HG02759 (cell line): ENCODE measurements at regions not wholly inside any gene's neighbourhood (a gene's known extent, or its start where the extent isn't known, plus 50 kb on each side); places are given as distances from the start of the nearest gene placed in this dataset.
"Not testable (repeated sequence)": the region's sequence is repeated elsewhere in the genome, so short reads cannot be mapped to it uniquely, and the experiment has no call there.

ENCODE experiments used
- ATAC-seq: cut with Tn5 transposase; IDR thresholded peaks from one replicate; pipeline ENCODE4 v1.9.1; 2021; ENCODE audit warnings: mild to moderate bottlenecking, moderate library complexity; ENCODE audit not compliant: unreplicated experiment

DNA sequence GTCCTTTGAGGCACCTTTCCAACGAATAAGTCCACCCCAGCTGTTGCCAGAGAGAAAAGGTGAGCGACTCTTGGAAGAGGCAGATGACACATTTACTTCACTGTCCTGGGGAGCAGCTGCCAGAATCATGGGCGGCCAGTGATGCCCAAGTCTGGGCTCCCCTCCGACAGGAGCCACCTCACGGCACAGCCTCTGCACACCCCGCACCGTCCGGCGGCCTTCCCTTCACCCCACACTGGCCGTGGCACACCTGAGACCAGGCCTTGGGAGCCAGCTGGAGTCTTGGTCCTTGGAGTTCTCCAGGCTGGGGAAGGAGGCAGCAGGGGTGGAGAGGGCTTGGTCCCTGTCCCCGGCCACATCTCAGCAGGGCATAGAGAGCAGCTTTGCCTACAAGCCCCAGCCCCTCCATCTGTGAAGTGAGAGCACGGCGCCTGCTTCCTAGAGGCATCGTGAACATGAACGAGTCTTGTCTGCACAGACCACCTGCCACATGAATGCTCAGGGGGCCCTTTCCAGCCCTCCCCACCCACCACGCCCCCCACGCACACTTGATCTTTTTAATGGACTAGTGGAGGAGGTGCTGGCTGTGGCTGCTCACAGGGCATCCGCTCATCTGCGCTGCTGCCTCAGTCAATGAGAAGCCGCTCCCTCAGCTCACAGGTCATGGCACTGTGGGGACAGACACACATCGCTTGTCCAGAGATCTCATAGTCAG lies 400.2 kb upstream of the MYT1L start:
- no peak for ATAC-seq

- ATAC-seq, result no peak
These were observed 399.3 kb upstream of the MYT1L start for GRCh38 chr2:2730301-2730833.

- no peak for ATAC-seq
These were observed 398.2 kb upstream of the MYT1L start for GRCh38 chr2:2729246-2729645.

DNA sequence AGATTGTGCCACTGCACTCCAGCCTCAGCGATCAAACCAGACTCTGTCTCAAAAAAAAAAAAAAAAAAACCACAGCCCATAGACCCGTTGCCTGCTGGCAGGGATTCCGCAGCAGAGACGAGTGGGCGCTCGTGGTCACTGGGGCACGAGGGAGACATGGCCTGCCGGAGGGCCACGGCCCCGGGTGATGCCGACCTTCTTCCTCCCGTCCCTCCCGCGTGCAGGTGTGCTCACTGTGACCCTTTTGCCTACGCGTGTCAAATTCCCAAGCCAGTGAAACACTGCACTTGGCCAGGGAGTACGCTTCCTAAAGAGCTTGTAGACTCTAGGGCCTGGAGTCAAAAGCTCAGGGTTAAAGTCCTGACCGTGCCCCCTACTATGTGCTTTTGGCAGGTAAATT lies 397.6 kb upstream of the MYT1L start:
- no peak for ATAC-seq

- ATAC-seq, result no peak
These were observed 396.9 kb upstream of the MYT1L start for GRCh38 chr2:2727876-2728511.

DNA sequence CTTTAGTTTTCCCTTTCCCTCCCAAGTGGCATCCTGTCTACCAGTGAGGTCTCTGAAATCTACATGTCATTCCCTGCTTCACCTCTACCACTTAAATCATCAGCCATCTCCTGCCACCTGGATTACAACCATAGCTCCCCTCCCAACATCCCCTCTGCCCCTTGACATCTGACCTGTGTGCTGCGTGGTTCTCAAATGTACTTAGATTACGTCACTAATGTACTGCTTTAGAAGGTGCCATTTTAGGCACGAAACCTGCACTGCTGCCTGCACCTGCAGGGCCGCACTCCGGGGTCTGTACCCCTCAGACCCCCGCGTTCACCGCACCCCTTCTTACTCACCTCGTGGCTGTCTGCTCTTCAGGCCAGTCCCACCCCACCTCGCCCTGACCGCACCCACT lies 395.1 kb upstream of the MYT1L start:
- ATAC-seq, result no peak

- no peak for ATAC-seq
These were observed 392.0 kb upstream of the MYT1L start for GRCh38 chr2:2723064-2723463.

DNA sequence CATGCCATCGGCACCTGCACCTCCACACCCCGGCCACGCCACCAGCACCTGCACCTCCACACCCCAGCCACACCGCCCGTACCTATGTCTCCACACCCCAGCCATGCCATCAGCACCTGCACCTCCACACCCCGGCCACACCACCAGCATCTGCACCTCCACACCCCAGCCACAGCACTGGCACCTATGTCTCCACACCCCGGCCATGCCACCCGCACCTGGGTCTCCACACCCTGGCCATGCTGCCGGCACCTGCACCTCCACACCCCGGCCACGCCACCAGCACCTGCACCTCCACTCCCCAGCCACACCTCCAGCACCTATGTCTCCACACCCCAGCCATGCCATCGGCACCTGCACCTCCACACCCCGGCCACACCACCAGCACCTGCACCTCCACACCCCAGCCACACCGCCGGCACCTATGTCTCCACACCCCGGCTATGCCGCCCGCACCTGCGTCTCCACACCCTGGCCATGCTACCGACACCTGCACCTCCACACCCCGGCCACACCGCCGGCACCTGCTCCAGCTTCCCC lies 390.3 kb upstream of the MYT1L start:
- ATAC-seq, result no peak

- ATAC-seq, result not testable (repeated sequence)
These were observed 389.7 kb upstream of the MYT1L start for GRCh38 chr2:2720806-2721205.

GRCh38 chr2:2720351-2720750 lies 389.3 kb upstream of the MYT1L start:
- no peak for ATAC-seq

DNA sequence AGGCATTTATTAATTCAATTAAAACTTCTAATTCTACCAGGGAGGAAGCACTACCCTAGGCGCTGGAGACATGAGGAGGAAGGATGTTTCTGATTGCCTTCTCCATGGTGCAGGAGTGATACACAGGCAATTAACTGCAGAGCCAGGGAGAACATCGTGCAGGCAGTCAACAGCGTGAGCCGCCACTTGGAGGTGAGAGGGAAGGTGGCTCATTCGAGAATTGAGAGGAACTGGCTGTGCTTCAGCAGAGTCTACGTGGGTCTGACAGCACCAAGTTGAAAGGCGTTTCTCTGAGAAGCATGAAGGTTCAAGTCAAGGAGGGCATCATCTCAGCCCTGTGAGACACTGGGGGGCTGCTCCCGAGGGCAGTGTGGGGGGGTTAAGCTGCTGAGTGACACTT lies 388.7 kb upstream of the MYT1L start:
- no peak for ATAC-seq

DNA sequence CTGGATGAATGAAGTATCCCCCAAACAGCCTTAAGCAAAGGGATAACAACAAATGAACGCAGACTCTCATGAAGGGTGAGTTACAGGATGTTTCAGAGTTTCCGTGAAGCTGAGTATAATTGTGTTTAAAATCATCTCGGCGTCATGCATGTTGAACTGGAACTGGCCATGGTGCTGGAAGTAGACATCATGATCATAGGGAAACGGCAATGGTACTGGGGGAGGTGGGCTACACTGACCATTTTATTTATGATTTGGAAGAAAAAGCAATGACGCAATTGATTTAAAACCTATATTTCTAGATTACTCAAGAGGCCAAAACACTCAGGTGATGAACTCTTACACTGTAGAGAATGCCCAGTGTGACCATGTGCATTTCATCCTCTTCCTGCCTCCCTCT lies 387.9 kb upstream of the MYT1L start:
- ATAC-seq, result no peak

GRCh38 chr2:2717406-2717805 lies 386.3 kb upstream of the MYT1L start:
- ATAC-seq, result no peak

GRCh38 chr2:2716771-2717170 lies 385.7 kb upstream of the MYT1L start:
- no peak for ATAC-seq

GRCh38 chr2:2715036-2715818 lies 384.2 kb upstream of the MYT1L start:
- ATAC-seq, result no peak

GRCh38 chr2:2714408-2714807 lies 383.3 kb upstream of the MYT1L start:
- no peak for ATAC-seq

- ATAC-seq, result no peak
These were observed 378.3 kb upstream of the MYT1L start for GRCh38 chr2:2709431-2709770.

DNA sequence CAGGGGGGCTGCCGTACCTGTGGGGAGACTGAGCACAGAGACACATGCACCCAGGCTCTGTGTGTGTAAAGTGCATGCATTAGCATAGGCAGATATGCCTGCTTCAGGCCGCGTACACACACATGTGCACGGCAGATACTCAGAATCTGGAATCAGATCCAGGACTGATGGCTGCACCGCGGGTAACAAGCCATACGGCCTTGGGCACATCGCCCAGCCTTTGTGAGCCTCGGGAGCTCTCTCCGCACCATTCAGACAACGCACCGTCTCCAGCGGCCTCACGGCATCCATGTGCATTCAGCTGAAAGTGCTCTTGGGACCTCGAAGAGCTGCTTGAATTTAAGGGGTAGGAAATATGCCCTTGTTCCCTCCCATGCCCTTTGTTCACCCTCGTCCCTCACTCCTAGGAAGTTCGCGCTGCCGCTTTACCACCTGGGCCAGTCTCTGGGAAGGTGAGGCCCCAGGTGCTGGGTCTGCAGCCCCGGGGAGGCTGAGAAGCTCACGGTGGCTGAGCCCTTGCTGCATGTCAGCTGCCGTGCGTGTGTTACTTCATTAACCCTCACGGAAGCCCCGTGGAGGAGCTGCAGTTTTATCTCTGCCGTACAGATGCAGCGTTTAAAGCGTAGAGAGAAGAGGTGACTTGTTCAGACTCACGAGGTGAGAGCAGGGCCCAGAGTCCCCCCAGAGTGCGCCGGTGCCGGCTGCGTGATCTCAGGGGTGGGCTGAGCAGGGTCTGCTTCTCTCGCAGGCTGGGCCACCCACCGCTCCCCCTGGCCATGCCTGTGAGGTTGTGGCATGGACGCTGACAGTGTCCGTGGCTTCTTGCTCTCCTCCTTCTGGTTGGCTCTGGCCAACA lies 377.7 kb upstream of the MYT1L start:
- no peak for ATAC-seq

- ATAC-seq, result no peak
These were observed 376.3 kb upstream of the MYT1L start for GRCh38 chr2:2707206-2707991.

DNA sequence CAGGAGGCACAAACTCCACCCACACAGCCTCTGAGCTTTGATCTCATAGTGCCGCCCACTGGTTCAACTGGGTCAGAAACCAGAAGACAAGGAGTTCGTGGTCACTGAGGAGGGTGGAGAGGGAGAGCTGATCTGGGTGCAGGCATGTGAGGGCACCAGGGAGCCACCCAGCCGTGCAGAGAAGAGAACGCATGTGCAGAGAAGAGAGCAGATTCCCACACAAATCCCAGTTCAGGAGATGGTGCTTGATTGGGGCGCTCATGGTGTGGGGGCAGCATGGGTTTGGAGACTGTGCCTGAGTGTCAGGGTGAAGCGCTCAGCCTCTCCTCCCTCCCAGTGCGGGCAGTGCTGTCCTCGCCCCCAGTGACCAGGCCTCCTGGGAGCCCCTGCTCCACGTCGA lies 375.2 kb upstream of the MYT1L start:
- ATAC-seq, result no peak
